ENCODE measurements at regions not wholly inside any gene's neighbourhood (a gene's known extent, or its start where the extent isn't known, plus 50 kb on each side); places are given as distances from the start of the nearest gene placed in this dataset.

GRCh38 chr6:906920-907319 lies 214.0 kb upstream of the EXOC2 start:
- Histone ChIP-seq H3K9me2 (no peaks in the 10 kb centered on the region), H3K4me2 (no peak overlapping the region), H3K79me2 (ENCODE audit: insufficient read depth) (no peaks in the 10 kb centered on the region), H3K36me3 (replicated peaks in 1 of 2; ENCODE audit: control insufficient read depth in 1 of 2, insufficient read depth in 2 of 2, low read length in 1 of 2) (no peaks in the 10 kb centered on the region), H3K9ac (no peak overlapping the region), H3K4me3 (ENCODE audit: low read depth in 2 of 2, low read length in 1 of 2) (no peak overlapping the region), H2AFZ (ENCODE audit: low read depth) (no peak overlapping the region), H3F3A (replicated peaks; ENCODE audit: insufficient read depth) (peaks cover 5% of the 10 kb centered on the region), H3K9me3 (no peaks in the 10 kb centered on the region), H3K27me3 (ENCODE audit: insufficient read depth) (peaks cover 4% of the 10 kb centered on the region; the same call in 1 of the 2 replicates), H3K27ac (ENCODE audit: low read depth in 2 of 2, low read length in 1 of 2) (no peak overlapping the region), H3K4me1 (ENCODE audit: control insufficient read depth in 1 of 2, insufficient read depth in 2 of 2, low read depth in 1 of 2, low read length in 1 of 2) (no peaks in the 10 kb centered on the region), H4K20me1 (ENCODE audit: insufficient read depth) (no peaks in the 10 kb centered on the region)
- ChIA-PET POLR2A (no interaction called here), CTCF (no interaction called here)
- no peak for DNase-seq
- WGBS (ENCODE audit: low lambda C conversion rate): 10% methylated on average over 11 of the region's 11 CpGs
- TF ChIP-seq MAX (IDR thresholded peaks at IDR 0.05; ENCODE audit: low read depth) (no peak), RCOR1 (IDR thresholded peaks at IDR 0.05; ENCODE audit: low read length) (no peak), GABPA (IDR thresholded peaks at IDR 0.05; ENCODE audit: low read depth) (no peak), USF1 (IDR thresholded peaks at IDR 0.05; ENCODE audit: borderline replicate concordance, low read depth) (no peak), EZH2phosphoT487 (IDR thresholded peaks at IDR 0.05; ENCODE audit: borderline replicate concordance, low read depth) (no peak), ELF1 (IDR thresholded peaks at IDR 0.05) (no peak), FOSL2 (IDR thresholded peaks at IDR 0.05; ENCODE audit: borderline replicate concordance, low read depth) (no peak), RFX5 (IDR thresholded peaks at IDR 0.05; ENCODE audit: low read length) (no peak), SIN3A (IDR thresholded peaks at IDR 0.05; ENCODE audit: borderline replicate concordance, low read depth, low read length) (no peak), YY1 (IDR thresholded peaks at IDR 0.05; ENCODE audit: low read depth) (no peak), FOXJ3 (CRISPR knock-in tag; IDR thresholded peaks at IDR 0.05) (no peak), TCF12 (IDR thresholded peaks at IDR 0.05) (no peak)

GRCh38 chr6:905556-905955 lies 212.6 kb upstream of the EXOC2 start:
- Histone ChIP-seq H3K27me3 (ENCODE audit: insufficient read depth) (peaks cover 17% of the 10 kb centered on the region; the same call in 1 of the 2 replicates), H2AFZ (ENCODE audit: low read depth) (no peak overlapping the region), H3K9me3 (no peaks in the 10 kb centered on the region), H4K20me1 (ENCODE audit: insufficient read depth) (no peaks in the 10 kb centered on the region), H3K27ac (ENCODE audit: low read depth in 2 of 2, low read length in 1 of 2) (no peak overlapping the region), H3K4me3 (ENCODE audit: low read depth in 2 of 2, low read length in 1 of 2) (no peak overlapping the region), H3K79me2 (ENCODE audit: insufficient read depth) (no peaks in the 10 kb centered on the region), H3K36me3 (replicated peaks in 1 of 2; ENCODE audit: control insufficient read depth in 1 of 2, insufficient read depth in 2 of 2, low read length in 1 of 2) (no peaks in the 10 kb centered on the region), H3K9me2 (no peaks in the 10 kb centered on the region), H3K4me1 (ENCODE audit: control insufficient read depth in 1 of 2, insufficient read depth in 2 of 2, low read depth in 1 of 2, low read length in 1 of 2) (no peaks in the 10 kb centered on the region), H3K4me2 (no peak overlapping the region), H3F3A (replicated peaks; ENCODE audit: insufficient read depth) (peaks cover 5% of the 10 kb centered on the region), H3K9ac (no peak overlapping the region)
- ChIA-PET POLR2A (no interaction called here), CTCF (no interaction called here)
- TF ChIP-seq ZBTB33 (IDR thresholded peaks at IDR 0.05; ENCODE audit: borderline replicate concordance, low read depth) (no peak), JUND (IDR thresholded peaks at IDR 0.05) (no peak), TEAD4 (IDR thresholded peaks at IDR 0.05; ENCODE audit: borderline replicate concordance, insufficient read depth) (no peak), GABPA (IDR thresholded peaks at IDR 0.05; ENCODE audit: low read depth) (no peak), EP300 (IDR thresholded peaks at IDR 0.05; ENCODE audit: borderline replicate concordance in 1 of 2, low read depth in 1 of 2, low read length in 1 of 2) (no peak), CTCF (IDR thresholded peaks at IDR 0.05) (no peak), MAX (IDR thresholded peaks at IDR 0.05; ENCODE audit: low read depth) (no peak), TCF12 (IDR thresholded peaks at IDR 0.05) (no peak), FOSL2 (IDR thresholded peaks at IDR 0.05; ENCODE audit: borderline replicate concordance, low read depth) (no peak), RAD21 (IDR thresholded peaks at IDR 0.05; ENCODE audit: low read length) (no peak), REST (IDR thresholded peaks at IDR 0.05; ENCODE audit: low read depth, low read length) (no peak)
- no peak for DNase-seq

Data from SK-N-SH (cell line).